SH-SY5Y (cell line): ENCODE measurements at regions not wholly inside any gene's neighbourhood (a gene's known extent, or its start where the extent isn't known, plus 50 kb on each side); places are given as distances from the start of the nearest gene placed in this dataset.
A peak's percentile ranks its signal among the peaks of the same experiment; 100 is the strongest.

Source experiments
- GATA2 ChIP-seq: IDR thresholded peaks from 2 replicates; pipeline ENCODE4 v1.6.1; 2011; ENCODE audit warnings: mild to moderate bottlenecking, low read depth, low read length
- GATA3 ChIP-seq: IDR thresholded peaks from 2 replicates; pipeline ENCODE4 v1.6.1; 2011; ENCODE audit warnings: low read depth, mild to moderate bottlenecking, low read length, moderate library complexity

DNA sequence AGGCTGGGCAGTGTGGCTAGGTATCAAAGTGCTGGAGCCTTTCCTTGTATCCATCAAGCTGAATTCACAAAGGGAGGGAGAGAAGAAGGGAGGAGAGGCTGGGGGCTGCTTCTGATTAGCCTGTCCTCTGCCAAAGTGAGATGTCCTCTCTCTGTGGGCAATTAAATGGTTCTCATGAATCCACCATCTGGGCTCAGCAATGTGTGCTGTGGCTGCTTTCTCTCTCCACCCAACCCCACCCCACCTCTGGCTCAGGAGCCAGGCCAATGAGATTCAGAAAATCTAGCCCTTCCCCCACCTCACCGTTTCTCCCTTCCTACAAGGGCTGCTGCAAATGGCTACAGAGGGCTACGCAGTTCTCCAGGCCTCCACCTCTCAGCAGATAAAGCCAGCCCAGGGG is 154.6 kb downstream of the TENT5C start:
- no peak for TF ChIP-seq GATA2
- no peak for TF ChIP-seq GATA3

DNA sequence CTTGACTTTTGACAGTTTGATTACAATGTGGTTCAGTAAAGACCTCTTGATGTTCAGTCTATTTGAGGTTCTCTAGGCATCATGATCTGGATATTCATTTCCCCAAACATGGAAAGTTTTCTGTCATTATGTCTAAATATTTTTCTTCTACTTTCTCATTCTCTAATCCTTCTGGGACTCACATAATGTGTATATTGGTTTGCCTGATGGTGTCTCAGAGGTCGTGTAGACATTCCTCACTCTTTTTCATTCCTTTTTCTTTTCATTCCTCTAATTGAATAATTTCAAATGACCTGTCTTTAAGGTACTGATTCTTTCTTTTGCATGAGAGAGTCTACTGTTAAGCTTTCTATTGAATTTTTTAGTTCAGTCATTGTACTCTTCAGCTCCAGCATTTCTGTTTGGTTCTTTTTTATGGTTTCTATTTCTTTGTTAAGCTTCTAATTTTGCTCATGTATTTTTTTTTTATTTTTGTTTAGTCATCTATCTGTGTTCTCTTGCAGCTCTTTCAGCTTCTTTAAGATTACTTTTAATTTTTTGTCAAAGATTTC is 158.4 kb downstream of the GDAP2 start:
- no peak for TF ChIP-seq GATA3
- TF ChIP-seq GATA2 = no peak

DNA sequence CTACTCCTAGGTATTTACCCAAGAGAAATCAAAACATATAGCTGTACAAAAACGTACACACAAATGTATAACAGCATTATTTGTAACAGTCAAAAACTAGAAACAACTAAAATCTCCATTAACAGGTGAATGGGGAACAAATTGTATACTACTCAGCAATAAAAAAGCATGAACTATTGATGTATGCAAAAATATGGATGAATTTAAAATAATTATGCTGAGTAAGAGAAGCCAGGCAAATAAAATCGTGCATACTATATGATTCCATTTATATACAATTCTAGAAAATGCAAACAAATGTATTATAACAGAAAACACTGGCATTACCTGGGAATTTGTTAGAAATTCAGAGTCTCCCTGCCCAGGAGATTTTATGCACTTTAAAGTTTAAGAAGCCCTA is 150.1 kb downstream of the GDAP2 start:
- TF ChIP-seq GATA2 = no peak
- TF ChIP-seq GATA3 = no peak

DNA sequence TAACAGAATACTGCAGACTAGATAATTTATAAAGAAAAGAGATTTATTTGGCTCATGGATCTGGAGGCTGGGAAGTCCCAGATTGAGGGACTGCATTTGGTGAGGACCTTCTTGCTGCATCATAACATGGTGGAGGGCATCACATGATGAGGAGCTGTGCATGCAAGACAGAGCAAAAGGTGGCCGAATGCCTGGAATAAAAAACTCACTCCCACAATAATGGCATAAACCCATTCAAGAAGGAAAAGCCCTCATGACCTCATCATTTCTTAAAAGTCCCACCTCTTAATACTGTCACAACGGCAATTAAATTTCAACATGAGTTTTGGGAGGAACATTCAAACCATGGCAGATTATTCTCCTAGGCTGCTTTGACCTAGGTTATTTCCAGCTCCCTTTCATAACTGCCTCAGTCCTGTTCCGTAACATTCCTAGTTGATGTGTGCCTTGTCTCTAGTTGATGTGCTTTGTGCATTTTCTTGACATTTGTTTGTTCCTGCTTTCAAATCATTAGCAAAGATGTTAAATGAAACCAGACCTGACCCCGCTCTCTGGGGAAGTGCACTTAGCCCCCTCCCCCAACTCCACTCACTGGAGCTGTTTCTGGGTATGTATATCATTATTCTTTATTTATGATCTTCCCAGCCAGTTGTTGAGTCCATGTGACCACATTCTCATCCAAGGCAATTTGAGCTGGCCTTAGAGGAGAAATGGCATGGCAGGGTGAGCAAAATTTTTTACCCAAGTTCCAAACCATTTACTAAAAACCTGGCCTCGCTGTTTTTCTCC is 148.5 kb downstream of the GDAP2 start:
- TF ChIP-seq GATA2 (no peak), GATA3 (no peak)

DNA sequence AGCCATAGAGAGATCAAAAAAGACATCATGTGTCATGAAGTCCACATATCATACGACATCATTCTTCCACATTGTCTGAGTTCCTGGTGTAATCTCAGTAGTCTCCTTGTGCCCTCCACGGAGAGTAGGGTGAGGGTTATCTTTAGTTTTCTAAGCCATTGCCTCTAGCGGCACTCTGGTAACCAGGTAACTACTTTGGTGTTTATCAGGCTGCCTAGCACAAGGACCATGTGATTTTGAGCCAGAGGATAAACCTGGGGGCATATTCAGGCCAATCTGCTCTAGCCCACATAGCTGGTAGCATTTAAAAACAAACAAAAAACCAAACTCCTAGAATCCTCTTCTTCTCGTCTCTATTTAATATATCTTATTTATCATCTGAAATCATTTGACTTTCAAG is 147.4 kb downstream of the GDAP2 start:
- no peak for TF ChIP-seq GATA3

DNA sequence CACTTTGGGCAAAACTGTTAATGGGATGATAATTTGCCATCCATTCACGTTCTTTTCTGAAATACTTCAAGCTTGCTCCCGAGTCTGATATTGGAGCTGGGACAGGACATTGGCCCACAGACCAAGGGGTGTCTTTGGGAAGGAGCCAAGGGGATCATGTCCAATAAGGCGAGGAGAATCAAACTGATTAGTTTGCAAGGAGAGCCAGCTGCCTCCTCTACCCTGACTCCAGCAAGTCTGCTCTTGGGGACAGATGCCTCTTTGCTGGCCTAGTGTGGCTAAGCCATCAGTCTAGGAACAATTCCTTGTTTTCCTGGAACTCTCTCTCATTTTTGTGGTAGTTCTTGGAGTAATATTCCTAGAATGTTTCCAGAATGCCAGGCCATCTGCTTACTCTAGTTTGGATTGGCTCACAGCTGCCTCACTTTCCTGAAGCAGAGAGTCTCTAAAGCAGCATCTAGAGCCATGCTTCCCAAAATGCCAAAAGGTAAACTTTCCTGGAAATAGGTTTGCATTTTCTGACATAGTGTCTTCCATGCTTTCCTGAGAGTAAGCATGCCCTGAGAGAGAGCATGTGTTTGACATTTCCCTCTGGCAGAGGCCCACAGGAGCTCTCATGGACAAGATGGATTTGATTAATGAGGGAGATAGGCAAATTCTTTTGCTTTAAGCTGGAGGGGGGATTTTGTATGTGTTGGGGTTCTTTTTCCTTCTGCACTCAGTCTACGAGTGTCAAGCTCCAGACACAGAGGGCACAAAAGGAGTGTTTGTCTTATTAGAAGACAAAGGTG is 145.6 kb downstream of the GDAP2 start:
- TF ChIP-seq GATA3 = no peak
- TF ChIP-seq GATA2 = peak; percentile 52; the same call in 1 of the 2 replicates

DNA sequence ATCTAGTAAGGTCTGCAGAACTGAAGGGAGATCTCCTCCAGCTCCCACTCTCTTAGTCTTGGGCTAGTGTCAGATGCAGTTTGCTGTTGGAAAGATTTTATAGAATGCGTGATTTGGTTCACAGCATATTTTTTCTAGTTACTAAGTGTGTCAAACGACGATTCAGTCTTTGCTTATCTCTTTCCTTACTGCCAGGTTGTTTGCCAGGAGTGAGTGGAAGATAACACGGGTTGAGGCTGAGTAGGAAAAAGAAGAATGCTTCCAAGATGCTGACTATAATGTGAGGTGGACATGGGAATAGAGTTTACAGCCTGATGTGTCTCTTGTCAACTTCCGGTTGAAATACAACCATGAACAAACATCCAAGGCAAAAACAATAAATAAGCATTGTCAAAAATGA is 141.4 kb downstream of the GDAP2 start:
- no peak for TF ChIP-seq GATA3
- TF ChIP-seq GATA2 = no peak

DNA sequence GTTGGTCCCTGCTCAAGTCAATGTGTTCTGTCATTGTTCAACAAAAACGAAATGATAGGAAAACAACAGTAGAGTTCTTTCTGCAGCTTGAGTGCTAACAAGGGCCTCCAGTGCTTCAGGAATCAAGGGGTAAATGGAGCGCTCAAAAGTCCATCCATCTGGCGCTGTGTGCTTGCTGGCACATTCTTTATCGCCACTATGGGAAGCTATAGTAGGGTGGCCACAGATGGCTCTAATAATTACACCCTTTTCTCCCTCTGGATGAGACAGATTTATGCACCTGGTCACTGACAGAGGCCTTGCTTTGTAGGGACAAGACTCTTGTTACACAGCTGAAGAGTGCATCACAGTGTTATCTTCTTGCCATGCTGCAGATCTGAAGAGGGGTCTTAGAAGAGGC is 136.0 kb downstream of the GDAP2 start:
- TF ChIP-seq GATA3 (no peak), GATA2 (no peak)

DNA sequence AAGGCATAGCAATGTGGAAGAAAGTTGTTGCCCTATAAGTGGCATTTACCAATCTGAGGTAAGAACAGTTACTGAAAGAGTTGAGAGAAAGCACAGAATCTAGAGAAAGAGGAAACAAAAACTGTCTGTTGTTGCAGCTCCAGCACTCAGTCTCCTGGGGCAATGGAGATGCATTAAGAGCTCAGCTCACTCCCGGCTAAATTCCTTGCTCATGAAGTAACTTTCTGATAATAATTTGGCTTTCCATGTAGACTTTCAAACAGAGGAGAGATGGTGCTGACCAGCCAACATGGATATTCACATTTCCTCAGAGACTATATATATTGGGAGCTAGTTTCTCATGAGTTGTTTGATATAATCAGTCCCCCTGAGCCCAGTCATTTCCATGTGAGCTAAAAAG is 135.3 kb downstream of the GDAP2 start:
- no peak for TF ChIP-seq GATA2
- no peak for TF ChIP-seq GATA3

DNA sequence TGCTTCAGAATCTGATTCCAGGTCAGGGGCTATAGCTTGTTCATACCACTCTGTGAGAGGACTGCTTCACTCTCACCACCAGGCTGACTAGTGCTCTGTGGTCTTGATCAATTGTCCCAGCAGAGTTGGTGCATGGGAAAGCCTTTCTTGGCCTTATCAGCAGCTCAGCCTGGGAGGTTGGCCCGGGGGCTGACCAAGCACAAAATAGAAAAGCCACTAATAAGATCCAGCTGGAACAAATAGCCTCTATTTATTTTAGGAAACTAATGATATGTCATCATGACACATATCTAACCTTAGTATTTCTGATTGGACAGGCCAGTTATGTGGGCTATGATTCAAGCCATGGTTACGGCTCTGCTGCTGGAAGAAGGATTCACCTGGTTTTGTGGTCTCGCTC is 134.2 kb downstream of the GDAP2 start:
- no peak for TF ChIP-seq GATA3
- TF ChIP-seq GATA2 = no peak

DNA sequence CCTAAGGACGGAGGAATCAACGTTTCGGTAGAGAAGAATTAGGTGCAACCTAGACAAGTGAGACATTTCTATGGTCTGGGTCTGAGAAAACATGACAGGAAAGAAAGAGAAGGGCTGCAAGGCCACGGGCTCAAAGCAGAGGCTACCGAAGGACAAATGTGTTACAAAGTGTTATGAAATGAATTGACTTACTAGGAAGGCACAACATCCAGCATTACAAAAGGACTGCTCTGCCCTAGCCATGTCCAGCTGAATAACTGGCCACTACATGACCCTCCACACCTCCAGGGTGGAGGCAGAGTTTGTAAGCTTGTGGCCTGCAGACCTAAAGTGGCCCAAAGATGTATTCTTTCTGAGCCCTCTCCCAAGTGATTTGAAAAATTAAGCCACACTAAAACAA is 133.6 kb downstream of the GDAP2 start:
- TF ChIP-seq GATA3 (no peak), GATA2 (no peak)

DNA sequence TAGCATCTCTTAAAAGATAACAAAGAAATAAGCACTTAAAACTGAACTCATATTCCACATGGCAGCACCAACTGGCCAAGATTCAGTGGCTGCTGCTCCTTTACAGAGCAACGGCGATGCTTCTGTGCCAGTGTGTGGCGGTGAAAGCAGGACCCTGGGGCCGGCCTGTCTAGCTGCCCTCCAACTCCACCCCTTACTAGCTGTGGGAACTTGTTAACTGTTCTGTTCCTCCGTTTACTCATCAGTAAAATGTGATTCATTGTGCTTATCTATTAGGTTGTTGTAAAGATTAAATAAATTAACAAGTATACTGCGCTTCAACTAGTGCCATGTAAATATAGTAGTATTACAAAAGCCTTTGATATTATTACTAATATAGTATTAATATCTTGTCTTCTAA is 133.2 kb downstream of the GDAP2 start:
- TF ChIP-seq GATA2 (no peak), GATA3 (no peak)

DNA sequence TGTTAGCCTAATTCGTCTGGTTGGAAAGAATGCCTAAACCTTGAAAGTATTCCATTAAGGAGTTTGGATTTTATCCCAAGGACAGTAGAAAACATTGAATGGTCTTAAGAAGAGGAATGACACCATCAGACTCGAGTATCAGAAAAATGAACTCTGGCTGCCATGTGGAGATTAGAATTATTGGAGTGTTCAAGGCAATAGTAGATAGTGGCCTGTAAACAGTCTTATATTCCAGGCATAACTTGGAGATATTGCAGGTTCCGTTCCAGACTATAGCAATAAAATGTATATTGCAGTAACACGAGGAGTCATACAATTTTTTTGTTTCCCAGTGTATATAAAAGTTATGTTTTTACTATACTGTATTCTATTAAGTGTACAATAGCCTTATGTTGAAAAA is 130.9 kb downstream of the GDAP2 start:
- TF ChIP-seq GATA2 (no peak), GATA3 (no peak)

DNA sequence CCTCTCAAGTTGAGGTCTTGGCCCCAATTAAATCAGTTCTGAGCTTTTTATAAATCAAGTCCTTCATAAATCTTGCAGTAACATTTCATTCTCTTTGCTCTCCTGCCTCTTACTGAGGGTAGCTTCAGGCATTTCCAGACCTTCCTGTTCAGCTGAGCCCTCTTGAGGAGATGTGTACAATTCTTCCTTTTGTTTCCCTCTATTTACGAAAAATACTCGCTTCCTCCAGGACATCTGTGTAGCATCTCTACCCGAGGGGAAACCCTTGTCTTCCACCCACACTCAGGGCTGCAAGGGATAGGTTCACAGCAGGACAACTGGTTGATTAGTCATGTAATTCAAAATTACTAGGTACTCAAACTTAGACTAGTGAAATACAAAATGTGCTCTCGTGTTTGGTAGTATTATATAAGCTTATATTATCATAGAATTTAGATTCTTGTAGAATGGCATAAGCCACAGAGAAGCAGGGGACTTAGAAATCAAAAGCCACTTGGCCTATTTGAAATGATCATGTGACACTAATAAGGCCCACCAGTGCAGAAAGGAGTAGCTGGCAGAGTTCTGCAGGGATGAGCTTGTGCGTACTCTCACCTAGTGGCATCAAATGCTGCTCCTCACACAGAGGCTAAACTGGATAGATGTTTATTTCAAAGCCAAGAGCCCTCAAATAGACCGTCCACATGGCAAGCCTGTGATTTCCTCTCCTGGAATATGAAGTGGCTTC is 126.7 kb downstream of the GDAP2 start:
- TF ChIP-seq GATA2 (no peak), GATA3 (no peak)
